ENCODE measurements at regions not wholly inside any gene's neighbourhood (a gene's known extent, or its start where the extent isn't known, plus 50 kb on each side); places are given as distances from the start of the nearest gene placed in this dataset.

DNA sequence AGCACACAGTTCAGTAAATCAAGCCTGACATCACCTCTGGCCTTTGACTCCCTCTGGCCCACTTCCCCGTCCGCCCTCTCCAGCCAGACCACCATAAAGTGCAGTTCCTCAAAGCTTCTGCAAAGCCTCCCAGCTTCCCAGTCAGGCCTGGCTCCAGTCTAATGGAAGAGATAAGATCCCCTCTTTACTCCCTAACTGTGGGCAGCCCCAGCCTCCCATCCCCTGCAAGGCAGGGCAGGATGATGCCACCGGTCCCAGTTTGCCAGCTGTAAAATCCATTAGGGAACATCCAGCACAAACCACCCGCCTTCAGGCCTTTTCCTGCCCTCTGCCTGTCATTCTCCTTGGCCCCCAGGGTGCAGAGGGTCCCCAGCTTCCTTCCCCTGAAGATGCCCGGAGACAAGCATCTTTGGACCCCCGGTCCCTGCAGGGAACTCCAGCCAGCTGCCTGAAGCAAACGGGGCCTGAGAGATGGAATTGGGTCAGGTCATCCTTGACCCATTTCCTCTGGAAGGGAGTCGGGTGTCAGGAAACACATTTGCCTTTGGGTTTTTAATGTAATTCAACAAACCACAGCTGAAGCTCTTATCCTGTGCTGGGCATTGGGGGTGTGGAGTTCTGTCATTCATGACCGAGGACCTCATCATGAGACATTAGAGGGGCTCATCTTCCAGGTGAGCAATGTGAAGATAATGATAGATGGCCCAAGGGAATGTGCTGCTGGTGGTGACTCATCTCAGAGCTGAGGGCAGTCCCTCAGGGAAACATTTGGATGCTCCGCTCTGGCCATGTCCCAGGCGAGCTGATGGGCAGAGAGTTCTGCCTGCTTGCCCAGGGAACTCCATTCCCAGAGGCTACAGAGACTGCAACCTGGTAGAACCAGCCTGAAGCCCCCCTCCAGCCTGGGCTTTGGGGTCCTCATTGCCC, 93.8 kb upstream of the CLMN start:
- DNase-seq (ENCODE audit: low read depth in 2 of 3, low spot score in 1 of 3) = no peak

- no peak for DNase-seq (ENCODE audit: low read depth in 2 of 3, low spot score in 1 of 3)
These were observed 91.1 kb upstream of the CLMN start for GRCh38 chr14:95410838-95411237.

DNA sequence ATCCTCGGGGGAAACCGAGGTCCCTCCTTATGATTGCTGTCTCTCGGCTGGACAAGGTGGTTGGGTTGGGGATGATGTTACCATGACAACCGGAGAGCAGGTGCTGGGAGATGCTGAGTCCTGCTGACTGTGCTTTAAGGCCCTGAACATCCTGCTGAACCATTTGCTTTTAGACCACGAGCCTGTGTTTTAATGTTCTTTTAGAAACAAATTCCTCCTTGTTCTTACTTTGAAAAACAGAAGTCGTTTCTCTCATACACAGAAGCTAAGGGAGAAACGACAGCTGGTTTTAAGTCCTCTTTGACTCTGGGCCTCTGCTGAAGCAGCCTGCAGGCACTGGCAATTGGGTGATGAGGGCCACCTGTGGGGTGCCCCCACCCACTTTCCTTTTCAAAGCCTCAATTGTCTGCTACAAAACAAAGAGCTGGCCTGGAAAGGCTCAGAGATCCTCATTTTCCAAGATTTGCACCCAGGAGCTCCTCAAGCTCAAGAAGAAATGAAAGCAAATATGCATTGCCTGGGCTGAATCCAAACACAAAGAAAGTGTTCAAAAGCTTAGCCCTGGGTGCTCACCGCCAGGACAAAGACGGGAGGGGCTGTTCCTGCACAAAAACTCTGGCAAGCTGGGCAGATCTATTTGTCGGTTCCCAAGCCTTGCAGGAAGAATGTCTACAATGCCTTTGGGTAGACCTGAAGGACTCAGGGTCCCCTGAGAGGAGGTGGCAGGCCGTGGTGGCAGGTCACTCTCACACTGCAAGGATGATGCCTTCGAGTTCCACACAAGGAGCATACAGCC, 90.0 kb upstream of the CLMN start:
- no peak for DNase-seq (ENCODE audit: low read depth in 2 of 3, low spot score in 1 of 3)

DNA sequence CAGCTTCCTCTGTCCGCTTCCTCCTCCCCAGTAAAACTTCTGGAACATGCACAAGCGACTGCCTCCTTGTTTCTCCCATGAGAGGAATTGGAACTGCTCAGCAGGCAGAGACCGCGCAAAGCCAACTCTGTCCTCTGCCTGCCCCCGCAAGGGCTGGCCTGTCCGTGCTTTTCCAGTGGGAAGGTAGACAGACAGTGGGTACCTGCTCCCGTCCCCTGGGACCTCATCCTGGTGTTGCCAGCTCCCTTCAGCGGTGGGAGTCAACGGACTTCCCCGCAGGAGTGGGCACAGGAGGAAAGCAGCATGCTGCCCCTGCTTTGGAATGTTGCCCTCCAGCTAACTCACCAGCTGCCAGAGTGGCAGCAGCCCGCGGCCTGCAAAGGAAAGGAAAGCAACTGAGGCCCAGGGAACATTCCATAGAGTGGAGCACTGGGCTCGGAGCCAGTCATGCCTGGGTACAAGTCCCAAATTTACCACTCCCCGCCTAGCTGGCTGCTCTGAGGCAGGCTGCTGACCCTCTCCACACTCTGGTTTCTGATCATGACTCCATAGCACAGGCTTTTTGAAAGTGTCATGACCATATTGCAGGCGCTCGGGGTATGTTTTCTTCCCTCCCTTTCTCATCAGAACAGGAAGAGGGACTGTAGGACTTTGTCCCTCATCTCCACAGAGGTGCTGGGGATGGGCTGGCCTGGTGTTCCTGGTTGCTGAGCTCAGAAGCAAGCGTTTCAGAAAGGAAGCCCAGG, 89.2 kb upstream of the CLMN start:
- no peak for DNase-seq (ENCODE audit: low read depth in 2 of 3, low spot score in 1 of 3)

- no peak for DNase-seq (ENCODE audit: low read depth in 2 of 3, low spot score in 1 of 3)
These were observed 87.6 kb upstream of the CLMN start for GRCh38 chr14:95407354-95407753.

DNA sequence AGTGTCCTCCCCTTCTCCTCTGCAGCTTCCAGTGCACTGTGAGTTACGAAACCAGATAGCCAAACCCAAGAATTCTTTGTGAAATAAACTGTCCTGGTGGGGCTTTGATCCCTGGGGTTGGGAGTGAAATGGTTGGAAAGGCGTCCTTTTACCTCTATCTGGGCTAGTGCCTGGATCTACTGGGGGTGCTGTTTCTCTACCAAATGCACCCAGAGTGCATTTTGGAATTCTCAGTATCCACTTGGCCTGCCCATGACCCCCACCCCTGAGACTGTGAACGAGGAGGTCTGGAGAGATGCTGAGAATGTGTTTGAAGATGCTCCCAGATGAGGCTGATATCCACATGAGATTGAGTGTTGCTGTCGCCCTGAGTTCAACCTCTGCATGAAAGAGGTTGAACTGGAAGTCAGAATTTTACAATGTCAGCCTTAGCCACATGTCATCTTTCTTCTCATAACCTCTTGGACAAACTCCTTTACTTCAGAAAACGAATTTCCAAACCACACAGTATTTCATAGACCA, 87.1 kb upstream of the CLMN start:
- DNase-seq (ENCODE audit: low read depth in 2 of 3, low spot score in 1 of 3) = no peak

- no peak for DNase-seq (ENCODE audit: low read depth in 2 of 3, low spot score in 1 of 3)
These were observed 84.9 kb upstream of the CLMN start for GRCh38 chr14:95404583-95404982.

DNA sequence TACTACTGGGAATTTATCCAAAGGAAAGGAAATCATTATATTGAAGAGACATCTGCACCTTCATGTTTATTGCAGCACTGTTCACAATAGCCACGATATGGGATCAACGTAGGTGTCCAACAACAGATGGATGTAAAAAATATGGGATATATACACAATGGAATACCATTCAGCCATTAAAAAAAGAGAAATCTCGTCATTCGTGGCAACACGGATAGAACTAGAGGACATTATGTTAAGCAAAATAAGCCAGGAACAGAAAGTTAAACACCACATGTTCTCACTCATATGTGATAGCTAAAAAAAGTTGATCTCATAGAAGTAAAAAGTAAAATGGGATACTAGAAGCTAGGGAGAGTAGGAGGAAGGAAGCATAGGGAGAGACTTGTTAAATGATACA, 82.9 kb upstream of the CLMN start:
- no peak for DNase-seq (ENCODE audit: low read depth in 2 of 3, low spot score in 1 of 3)

- no peak for DNase-seq (ENCODE audit: low read depth in 2 of 3, low spot score in 1 of 3)
These were observed 82.5 kb upstream of the CLMN start for GRCh38 chr14:95402176-95402575.

GRCh38 chr14:95398630-95399547, 79.2 kb upstream of the CLMN start:
- DNase-seq (ENCODE audit: low read depth in 2 of 3, low spot score in 1 of 3) = no peak

- DNase-seq (ENCODE audit: low read depth in 2 of 3, low spot score in 1 of 3) = no peak
These were observed 77.6 kb upstream of the CLMN start for GRCh38 chr14:95397325-95397724.

DNA sequence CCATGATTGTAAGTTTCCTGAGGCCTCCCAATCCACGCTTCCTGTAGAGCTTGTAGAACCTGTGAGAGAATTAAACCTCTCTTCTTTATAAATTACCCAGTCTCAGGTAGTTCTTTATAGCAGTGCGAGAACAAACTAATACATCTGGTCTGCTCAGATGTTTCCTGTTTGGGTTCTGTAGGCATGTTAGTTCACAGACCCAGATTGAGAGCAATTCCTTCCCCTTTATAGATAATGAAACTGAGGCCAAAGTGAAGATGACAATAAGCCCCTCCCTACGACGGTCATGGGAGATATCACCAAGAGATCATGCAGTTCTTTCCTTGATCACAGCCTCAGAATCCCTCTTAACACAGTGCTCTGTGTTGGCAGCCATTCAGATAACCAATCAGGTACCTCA, 76.5 kb upstream of the CLMN start:
- no peak for DNase-seq (ENCODE audit: low read depth in 2 of 3, low spot score in 1 of 3)

DNA sequence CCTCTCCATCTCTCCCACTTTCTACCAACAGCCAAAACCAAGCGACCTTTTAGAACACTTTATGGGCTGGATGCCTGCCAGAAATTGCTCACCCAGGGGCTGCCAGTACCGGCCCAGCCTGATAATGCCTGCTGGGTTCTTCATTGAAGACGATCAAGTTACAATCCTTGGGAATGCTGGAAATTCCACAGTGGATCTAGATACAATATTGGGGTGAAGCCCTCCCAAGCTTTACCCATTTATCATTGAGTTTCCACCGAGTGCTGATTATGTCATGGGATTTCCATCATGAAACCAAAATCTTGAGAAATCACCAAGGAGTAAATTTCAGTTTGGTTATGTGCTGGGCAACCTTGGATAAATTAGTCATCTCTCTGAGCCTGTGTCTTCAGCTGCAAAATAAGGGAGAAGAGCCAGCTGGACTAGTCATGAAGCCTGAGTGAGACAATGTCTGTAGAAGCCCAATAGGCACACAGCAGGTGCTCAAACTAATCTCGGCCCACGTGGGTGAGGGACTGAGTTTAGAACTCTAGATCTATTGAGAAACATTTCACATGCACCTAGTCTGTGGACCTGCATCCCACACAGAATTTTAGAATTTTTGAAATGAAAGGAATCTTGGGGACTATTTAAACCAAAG, 75.5 kb upstream of the CLMN start:
- DNase-seq (ENCODE audit: low read depth in 2 of 3, low spot score in 1 of 3) = no peak

DNA sequence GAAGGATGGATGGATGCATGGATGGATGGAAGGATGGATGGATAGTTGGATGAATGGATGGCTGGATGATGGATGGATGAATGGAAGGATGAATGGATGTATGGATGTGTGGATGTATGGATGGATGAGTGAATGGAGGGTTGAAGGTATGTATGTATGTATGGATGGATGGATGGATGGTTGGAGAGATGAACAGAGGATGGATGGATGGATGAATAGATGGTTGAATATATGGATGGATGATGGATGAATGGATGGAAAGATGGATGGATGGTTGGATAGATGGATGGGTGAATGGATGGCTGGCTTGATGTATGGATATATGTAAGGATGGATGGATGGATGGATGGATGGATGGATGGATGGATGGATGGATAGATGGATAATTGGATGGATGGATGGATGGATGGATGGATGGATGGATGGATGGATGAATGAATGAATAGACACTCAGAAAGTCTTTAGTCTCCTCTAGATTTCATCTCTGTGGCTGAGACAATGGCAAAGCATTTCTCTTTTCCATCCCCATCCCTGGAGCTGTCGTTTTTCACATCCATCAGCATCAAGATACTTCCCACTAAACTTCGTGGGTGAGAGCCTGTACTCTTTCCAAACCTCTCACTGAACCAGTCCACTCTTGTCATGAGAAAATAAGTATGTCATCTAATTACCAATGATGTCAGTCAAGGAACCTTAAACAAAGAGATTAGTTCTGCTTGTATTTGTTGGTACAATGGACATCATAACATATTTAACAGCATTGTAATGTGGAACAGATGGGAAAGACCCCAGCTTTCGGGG, 74.8 kb upstream of the CLMN start:
- DNase-seq (ENCODE audit: low read depth in 2 of 3, low spot score in 1 of 3) = no peak

GRCh38 chr14:95392841-95393240, 73.1 kb upstream of the CLMN start:
- DNase-seq (ENCODE audit: low read depth in 2 of 3, low spot score in 1 of 3) = no peak

- DNase-seq (ENCODE audit: low read depth in 2 of 3, low spot score in 1 of 3) = no peak
These were observed 71.6 kb upstream of the CLMN start for GRCh38 chr14:95391331-95391730.

DNA sequence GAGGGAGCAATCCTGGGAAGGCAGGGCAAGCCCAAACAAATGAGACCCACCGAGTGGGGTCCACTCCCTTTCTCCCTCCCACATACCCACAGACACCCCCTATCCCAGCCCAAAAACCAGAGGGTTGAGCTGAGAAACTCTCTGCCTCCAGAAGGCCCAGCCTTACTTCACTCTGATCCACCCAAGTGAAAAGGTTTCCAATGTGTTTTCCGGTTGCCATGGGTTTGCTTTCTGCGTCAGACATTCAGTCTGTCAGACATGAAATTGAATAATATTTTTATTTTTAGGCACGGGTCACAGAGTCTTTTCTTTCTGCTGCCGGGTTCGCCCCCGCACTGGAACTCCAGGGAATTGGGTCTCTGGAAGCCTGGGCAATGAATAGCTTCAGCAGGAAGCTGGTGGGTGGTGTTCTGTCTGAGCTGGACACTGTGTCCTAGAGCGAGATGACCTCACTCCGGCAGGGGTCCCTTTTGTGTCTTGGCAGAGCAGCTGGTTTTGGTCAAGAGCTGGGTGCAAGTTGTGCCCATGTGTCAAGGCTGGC, 69.8 kb upstream of the CLMN start:
- no peak for DNase-seq (ENCODE audit: low read depth in 2 of 3, low spot score in 1 of 3)

DNA sequence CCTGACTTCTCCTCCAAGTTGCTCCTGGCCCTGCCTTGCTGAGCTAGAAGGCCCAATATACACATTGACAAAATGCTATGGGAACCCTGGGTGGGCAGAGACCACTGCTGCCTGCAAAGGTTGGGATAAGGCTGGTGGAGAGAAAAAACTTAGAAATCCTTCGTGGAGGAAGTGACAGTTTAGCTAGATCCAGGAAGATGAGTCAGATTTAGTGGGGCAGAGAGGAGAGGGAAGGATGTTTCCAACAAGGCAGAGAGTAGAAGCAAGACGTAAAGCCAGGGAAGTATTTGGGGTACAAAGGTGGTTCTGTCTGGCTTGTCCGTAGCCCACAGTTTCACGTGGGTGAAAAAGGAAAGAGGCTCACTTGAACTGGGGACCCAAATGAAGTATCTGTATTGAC, 69.0 kb upstream of the CLMN start:
- DNase-seq (ENCODE audit: low read depth in 2 of 3, low spot score in 1 of 3) = no peak
